ENCODE measurements at regions not wholly inside any gene's neighbourhood (a gene's known extent, or its start where the extent isn't known, plus 50 kb on each side); places are given as distances from the start of the nearest gene placed in this dataset.

GRCh38 chr13:100754459-100754858 lies 79.9 kb upstream of the TMTC4 start:
- no peak for DNase-seq

- DNase-seq = no peak
Measured at GRCh38 chr13:100753376-100753775, 78.8 kb upstream of the TMTC4 start.

- no peak for DNase-seq
Measured at GRCh38 chr13:100751826-100752225, 77.2 kb upstream of the TMTC4 start.

GRCh38 chr13:100746953-100747683 lies 72.5 kb upstream of the TMTC4 start:
- DNase-seq = no peak

GRCh38 chr13:100738176-100738855 lies 63.7 kb upstream of the TMTC4 start:
- DNase-seq = no peak

DNA sequence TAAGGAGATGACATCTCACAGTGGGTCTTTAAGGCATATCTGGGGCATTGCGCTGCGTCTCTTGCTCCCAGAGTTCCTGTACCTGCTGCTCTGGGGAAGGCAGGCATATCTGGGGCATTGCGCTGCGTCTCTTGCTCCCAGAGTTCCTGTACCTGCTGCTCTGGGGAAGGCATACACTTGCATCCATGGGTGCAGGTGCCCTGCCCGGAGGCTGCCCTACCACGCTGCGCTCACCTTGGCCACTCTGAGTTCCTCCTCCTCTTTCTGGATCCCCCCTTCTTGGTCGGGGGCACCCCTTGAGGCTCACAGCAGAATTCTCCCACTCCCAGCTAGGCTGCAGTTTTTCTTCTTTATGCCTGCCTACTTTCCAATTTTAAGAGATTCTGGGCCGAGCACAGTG lies 60.9 kb upstream of the TMTC4 start:
- DNase-seq = no peak

- no peak for DNase-seq
Measured at GRCh38 chr13:100734194-100734720, 59.7 kb upstream of the TMTC4 start.

DNA sequence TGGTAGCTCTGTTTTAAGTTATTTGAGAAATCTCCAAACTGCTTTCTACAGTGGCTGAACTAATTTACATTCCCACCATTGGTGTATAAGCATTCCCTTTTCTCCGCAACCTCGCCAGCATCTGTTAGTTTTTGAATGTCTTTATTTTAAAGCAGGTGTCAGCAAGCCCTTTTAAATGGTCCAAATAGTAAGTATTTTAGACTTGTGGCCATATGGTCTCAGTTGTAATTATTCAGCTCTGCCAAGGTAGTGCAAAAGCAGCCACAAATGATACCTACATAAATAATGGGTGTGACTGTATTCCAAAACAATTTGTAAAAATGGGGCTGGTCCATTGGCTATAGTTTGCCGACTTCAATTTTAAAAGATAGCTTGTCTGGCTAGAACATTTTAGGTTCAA lies 58.7 kb upstream of the TMTC4 start:
- no peak for DNase-seq

DNA sequence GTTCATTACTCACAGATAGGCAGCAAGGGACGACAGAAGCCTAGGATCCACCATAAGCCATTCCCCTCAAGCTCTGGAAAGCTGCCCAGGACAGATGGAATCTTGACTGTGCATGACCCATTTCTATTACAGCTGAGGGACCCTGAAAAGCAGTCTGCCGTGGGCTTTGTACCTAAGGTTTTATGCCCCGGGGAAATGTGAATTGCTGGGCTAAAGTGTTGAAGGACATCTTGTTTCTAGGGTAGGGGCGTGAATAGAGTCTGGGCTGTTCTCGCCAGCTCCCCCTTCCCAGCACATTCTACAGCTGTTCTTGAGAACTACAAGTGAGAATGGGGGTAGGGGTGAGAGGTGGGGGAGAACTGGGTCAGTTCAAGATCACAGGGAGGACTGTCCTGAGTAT lies 53.6 kb upstream of the TMTC4 start:
- DNase-seq = no peak

GRCh38 chr13:100725472-100725871 lies 50.9 kb upstream of the TMTC4 start:
- DNase-seq = no peak

DNA sequence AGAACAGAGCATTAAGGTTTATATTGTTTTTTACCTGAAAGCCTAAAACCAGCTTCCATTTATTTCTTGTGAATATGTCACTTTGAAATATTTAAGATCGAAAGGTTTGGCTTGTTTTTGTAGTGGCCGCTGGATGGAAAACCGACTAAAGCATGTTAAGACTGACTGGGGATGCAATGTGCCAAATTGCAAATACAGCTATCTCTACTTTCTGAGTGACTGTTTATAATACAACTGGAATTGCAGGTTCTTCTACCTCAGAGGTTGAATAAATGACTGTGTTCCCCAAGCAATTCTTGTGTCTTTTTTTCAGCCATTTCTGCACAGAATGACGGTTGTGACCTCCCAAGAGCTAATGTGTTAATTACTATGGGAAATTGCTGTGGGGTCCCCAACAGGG lies 50.0 kb upstream of the TMTC4 start:
- DNase-seq = no peak
